ENCODE measurements at regions not wholly inside any gene's neighbourhood (a gene's known extent, or its start where the extent isn't known, plus 50 kb on each side); places are given as distances from the start of the nearest gene placed in this dataset.
"Not testable (repeated sequence)": the region's sequence is repeated elsewhere in the genome, so short reads cannot be mapped to it uniquely, and the experiment has no call there.

DNA sequence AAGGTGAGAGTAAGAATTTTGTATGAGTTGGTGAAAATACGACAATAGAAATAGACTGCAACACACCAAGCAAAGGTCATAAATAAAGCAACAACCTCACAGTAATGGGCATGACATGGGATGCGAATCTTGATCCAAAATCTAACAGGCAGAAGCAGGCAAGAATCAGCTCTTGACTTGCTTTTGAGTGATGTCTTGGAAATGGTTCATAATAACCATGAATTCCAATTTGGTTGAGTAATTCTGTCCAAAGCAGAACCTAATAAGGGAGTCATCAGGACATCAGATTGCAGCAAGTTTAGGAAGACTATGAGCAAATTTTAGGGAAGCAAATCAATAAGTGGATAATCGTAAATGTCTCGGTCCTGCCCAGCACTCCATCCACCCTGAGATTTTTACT, 224.0 kb upstream of the ISX start:
- no peak for DNase-seq
- no peaks in the 10 kb centered on the region for H3K36me3 ChIP-seq
- peaks cover 0 to 10% (median 0%) of the 10 kb centered on the region in 7 donors for H3K27me3 ChIP-seq (replicated peaks in 1 of 7)
- peaks cover 0 to 4% (median 0%) of the 10 kb centered on the region in 8 donors for H3K9me3 ChIP-seq
- intact Hi-C loops (cut with DNase I; ENCODE audit: low total_unique reads): no loop called here
- TF ChIP-seq POLR2A (IDR thresholded peaks at IDR 0.05) (no peak), POLR2AphosphoS5 (IDR thresholded peaks at IDR 0.05) (no peak)
- TF ChIP-seq, protein P1, sequence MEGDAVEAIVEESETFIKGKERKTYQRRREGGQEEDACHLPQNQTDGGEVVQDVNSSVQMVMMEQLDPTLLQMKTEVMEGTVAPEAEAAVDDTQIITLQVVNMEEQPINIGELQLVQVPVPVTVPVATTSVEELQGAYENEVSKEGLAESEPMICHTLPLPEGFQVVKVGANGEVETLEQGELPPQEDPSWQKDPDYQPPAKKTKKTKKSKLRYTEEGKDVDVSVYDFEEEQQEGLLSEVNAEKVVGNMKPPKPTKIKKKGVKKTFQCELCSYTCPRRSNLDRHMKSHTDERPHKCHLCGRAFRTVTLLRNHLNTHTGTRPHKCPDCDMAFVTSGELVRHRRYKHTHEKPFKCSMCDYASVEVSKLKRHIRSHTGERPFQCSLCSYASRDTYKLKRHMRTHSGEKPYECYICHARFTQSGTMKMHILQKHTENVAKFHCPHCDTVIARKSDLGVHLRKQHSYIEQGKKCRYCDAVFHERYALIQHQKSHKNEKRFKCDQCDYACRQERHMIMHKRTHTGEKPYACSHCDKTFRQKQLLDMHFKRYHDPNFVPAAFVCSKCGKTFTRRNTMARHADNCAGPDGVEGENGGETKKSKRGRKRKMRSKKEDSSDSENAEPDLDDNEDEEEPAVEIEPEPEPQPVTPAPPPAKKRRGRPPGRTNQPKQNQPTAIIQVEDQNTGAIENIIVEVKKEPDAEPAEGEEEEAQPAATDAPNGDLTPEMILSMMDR (IDR thresholded peaks at IDR 0.05 in 8 of 11, conservative IDR thresholded peaks at IDR 0.05 in 3 of 11): no peak
- H3K4me3 ChIP-seq: no peak overlapping the region
- H3K27ac ChIP-seq: no peak overlapping the region
- H3K4me1 ChIP-seq: no peaks in the 10 kb centered on the region
- WGBS, 5 donors: 54 to 69% (median 62%) methylated on average over 4 of the region's 4 CpGs

DNA sequence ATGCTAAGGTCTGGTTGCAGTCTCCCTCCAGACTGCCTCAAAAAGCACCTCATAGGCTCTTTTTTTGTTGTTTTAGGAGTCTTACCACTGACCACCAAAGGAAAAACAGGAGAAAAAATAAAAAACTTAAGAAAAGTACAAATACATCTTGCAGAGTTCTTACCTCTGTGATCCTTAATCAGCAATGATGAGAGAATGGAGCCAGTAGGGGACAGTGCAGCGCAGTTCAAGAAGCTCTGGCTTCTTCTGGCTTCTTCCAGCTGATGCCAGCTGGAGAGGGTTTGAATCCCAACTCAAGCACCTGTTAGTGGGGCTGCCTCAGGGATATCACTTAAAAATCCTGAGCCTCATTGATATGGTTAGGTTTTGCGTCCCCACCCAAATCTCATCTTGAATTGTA, 223.3 kb upstream of the ISX start:
- Histone ChIP-seq H3K36me3 (no peaks in the 10 kb centered on the region), H3K27me3 (replicated peaks in 1 of 7) (peaks cover 0 to 10% (median 0%) of the 10 kb centered on the region in 7 donors), H3K4me1 (no peaks in the 10 kb centered on the region), H3K9me3 (peaks cover 0 to 4% (median 0%) of the 10 kb centered on the region in 8 donors), H3K27ac (no peak overlapping the region), H3K4me3 (no peak overlapping the region)
- WGBS, 5 donors: 75 to 84% (median 76%) methylated on average over 2 of the region's 2 CpGs
- DNase-seq: no peak
- no peak for TF ChIP-seq POLR2A (IDR thresholded peaks at IDR 0.05)
- TF ChIP-seq, protein P1 (IDR thresholded peaks at IDR 0.05 in 8 of 11, conservative IDR thresholded peaks at IDR 0.05 in 3 of 11): no peak
- no peak for TF ChIP-seq POLR2AphosphoS5 (IDR thresholded peaks at IDR 0.05)
- intact Hi-C loops (cut with DNase I; ENCODE audit: low total_unique reads): no loop called here

DNA sequence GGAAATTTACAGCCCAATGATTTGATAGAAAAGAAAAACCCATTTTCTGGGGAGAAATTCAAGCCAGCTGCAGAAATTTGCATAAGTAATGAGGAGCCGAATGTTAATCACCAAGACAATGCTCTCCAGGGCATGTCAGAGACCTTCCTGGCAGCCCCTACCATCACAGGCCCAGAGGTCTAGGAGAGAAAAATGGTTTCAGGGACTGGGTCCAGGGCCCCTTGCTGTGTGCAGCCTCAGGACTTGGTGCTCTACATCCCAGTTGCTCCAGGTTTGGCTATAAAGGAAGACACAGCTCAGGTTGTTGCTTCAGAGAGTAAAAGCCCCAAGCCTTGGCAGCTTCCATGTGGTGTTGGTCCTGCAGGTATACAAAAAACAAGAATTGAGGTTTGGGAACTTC, 222.2 kb upstream of the ISX start:
- H3K4me3 ChIP-seq; H3K27ac ChIP-seq; DNase-seq; H3K4me1 ChIP-seq; intact Hi-C loops (cut with DNase I; ENCODE audit: low total_unique reads); H3K9me3 ChIP-seq; H3K36me3 ChIP-seq: not testable (repeated sequence)
- peaks cover 0 to 10% (median 0%) of the 10 kb centered on the region in 7 donors for H3K27me3 ChIP-seq (replicated peaks in 1 of 7)
- 33 to 100% (median 54%) methylated on average over 1 of the region's 1 CpG for WGBS, 5 donors

DNA sequence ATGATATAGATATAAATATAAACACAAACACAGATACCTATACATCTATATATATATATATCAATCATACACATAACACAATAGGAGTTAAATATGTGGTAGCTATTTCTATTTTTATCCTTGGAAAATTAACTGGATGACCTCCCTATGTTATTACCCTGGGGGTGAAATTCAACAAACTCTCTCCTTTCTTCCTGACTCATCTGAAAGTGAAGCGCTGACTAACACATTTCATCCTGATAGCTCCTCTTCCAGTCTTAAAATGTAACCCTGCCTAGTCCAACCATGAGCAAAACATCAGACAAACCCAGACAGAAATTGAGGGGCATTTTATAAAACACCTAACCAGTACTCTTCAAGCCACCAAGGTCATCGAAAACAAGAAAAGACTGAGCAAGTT, 220.6 kb upstream of the ISX start:
- intact Hi-C loops (cut with DNase I; ENCODE audit: low total_unique reads): no loop called here
- Histone ChIP-seq H3K27me3 (replicated peaks in 1 of 7) (peaks cover 0 to 10% (median 0%) of the 10 kb centered on the region in 7 donors), H3K36me3 (no peaks in the 10 kb centered on the region), H3K9me3 (peaks cover 0 to 4% (median 0%) of the 10 kb centered on the region in 8 donors), H3K4me3 (no peak overlapping the region), H3K4me1 (no peaks in the 10 kb centered on the region), H3K27ac (no peak overlapping the region)
- WGBS, 5 donors: 87 to 96% (median 90%) methylated on average over 2 of the region's 2 CpGs
- TF ChIP-seq POLR2A (IDR thresholded peaks at IDR 0.05): no peak
- TF ChIP-seq POLR2AphosphoS5 (IDR thresholded peaks at IDR 0.05): no peak
- TF ChIP-seq, protein P1 (IDR thresholded peaks at IDR 0.05 in 8 of 11, conservative IDR thresholded peaks at IDR 0.05 in 3 of 11): no peak
- no peak for DNase-seq

DNA sequence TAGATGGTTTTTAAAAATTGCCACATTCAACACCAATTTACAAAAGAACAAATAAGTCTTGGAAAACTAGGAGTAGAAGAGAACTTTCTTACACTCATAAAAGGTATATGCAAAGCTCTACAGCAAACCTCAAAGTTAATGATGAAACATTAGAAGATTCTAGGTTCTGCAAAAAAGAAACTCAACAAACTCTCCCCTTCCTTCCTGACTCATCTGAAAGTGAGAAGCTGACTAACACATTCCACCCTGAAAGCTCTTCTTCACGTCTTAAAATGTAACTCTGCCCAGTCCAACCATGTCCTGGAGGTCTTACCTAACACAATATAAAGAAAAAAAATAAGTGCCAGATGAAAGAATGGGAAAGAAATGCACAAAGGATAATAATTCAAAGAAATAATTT, 218.9 kb upstream of the ISX start:
- peaks cover 0 to 6% (median 0%) of the 10 kb centered on the region in 7 donors for H3K27me3 ChIP-seq (replicated peaks in 1 of 7)
- no peaks in the 10 kb centered on the region for H3K36me3 ChIP-seq
- H3K4me1 ChIP-seq: no peaks in the 10 kb centered on the region
- peaks cover 0 to 4% (median 0%) of the 10 kb centered on the region in 8 donors for H3K9me3 ChIP-seq
- 3 to 38% (median 19%) methylated on average over 1 of the region's 1 CpG for WGBS, 5 donors
- intact Hi-C loops (cut with DNase I; ENCODE audit: low total_unique reads): no loop called here
- no peak for DNase-seq
- H3K4me3 ChIP-seq: no peak overlapping the region
- no peak overlapping the region for H3K27ac ChIP-seq
- TF ChIP-seq POLR2A (IDR thresholded peaks at IDR 0.05) (no peak), POLR2AphosphoS5 (IDR thresholded peaks at IDR 0.05) (no peak)
- TF ChIP-seq, protein P1 (IDR thresholded peaks at IDR 0.05 in 8 of 11, conservative IDR thresholded peaks at IDR 0.05 in 3 of 11): no peak

All from spleen (tissue), 11 donors.